ENCODE measurements at regions not wholly inside any gene's neighbourhood (a gene's known extent, or its start where the extent isn't known, plus 50 kb on each side); places are given as distances from the start of the nearest gene placed in this dataset.

DNA sequence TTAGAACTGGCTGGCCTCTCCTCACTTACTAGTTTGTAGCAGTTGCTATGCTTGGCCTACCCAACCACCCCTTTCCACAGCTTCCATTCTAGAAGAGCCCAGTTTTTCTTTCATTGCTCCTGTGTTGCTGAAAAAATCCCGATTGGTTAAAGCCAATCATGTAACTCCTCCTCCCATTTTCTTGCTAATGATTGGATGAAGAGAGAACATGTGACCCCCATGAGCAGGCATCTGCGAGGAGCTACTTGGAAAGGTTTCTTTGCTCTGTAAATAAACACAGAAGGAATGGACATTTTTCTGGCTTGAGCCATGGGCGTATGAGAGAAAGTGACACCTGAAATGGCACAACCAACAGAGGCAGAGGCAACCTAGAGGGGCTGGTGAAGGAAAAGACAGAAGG is 773.8 kb upstream of the TBX3 start:
- no peak overlapping the region for H3K4me3 ChIP-seq (ENCODE audit: low read depth, low read length)
- H3K27ac ChIP-seq, result no peak overlapping the region
- no peak for DNase-seq
- H3K9me3 ChIP-seq (ENCODE audit: severe bottlenecking), result no peaks in the 10 kb centered on the region
- H3K36me3 ChIP-seq, result no peaks in the 10 kb centered on the region
- TF ChIP-seq, protein P1, sequence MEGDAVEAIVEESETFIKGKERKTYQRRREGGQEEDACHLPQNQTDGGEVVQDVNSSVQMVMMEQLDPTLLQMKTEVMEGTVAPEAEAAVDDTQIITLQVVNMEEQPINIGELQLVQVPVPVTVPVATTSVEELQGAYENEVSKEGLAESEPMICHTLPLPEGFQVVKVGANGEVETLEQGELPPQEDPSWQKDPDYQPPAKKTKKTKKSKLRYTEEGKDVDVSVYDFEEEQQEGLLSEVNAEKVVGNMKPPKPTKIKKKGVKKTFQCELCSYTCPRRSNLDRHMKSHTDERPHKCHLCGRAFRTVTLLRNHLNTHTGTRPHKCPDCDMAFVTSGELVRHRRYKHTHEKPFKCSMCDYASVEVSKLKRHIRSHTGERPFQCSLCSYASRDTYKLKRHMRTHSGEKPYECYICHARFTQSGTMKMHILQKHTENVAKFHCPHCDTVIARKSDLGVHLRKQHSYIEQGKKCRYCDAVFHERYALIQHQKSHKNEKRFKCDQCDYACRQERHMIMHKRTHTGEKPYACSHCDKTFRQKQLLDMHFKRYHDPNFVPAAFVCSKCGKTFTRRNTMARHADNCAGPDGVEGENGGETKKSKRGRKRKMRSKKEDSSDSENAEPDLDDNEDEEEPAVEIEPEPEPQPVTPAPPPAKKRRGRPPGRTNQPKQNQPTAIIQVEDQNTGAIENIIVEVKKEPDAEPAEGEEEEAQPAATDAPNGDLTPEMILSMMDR (IDR thresholded peaks at IDR 0.05; ENCODE audit: low read depth, low read length), result no peak
- H3K27me3 ChIP-seq (ENCODE audit: insufficient read depth, low read depth, severe bottlenecking), result peaks cover 7% of the 10 kb centered on the region

GRCh38 chr12:115456946-115457689 is 773.1 kb upstream of the TBX3 start:
- Histone ChIP-seq H3K4me3 (ENCODE audit: low read depth, low read length) (no peak overlapping the region), H3K27me3 (ENCODE audit: insufficient read depth, low read depth, severe bottlenecking) (peaks cover 11% of the 10 kb centered on the region), H3K36me3 (no peaks in the 10 kb centered on the region), H3K9me3 (ENCODE audit: severe bottlenecking) (no peaks in the 10 kb centered on the region), H3K27ac (no peak overlapping the region)
- TF ChIP-seq, protein P1 (IDR thresholded peaks at IDR 0.05; ENCODE audit: low read depth, low read length), result no peak
- DNase-seq, result peak; percentile 33

DNA sequence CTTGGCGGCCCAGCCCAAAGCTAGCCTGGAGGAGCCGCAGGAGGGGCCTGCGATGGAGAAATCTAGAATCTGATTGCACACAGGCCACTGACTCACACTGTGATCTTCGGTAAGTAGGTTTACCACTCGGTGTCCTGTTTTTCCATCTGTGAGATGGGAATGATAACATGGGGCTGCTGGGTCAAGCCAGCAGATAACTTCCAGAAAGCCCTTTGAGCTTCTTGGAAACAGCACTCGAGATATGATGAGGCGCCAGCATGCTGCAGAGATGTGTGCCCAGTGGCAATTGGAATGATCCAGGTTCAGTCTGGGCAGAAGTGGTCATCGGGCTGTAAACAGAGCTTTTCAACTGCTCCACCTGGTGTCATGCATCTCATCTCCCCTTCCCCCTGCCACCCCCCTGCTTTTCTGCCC is 771.3 kb upstream of the TBX3 start:
- H3K27ac ChIP-seq, result no peak overlapping the region
- H3K36me3 ChIP-seq, result no peaks in the 10 kb centered on the region
- H3K27me3 ChIP-seq (ENCODE audit: insufficient read depth, low read depth, severe bottlenecking), result peaks cover 25% of the 10 kb centered on the region
- DNase-seq, result peak; percentile 19
- TF ChIP-seq, protein P1 (IDR thresholded peaks at IDR 0.05; ENCODE audit: low read depth, low read length), result peak; percentile 8; the same call in 1 of the 2 replicates
- no peak overlapping the region for H3K4me3 ChIP-seq (ENCODE audit: low read depth, low read length)
- H3K9me3 ChIP-seq (ENCODE audit: severe bottlenecking), result no peaks in the 10 kb centered on the region

- H3K9me3 ChIP-seq (ENCODE audit: severe bottlenecking), result peaks cover 4% of the 10 kb centered on the region
- no peak overlapping the region for H3K27ac ChIP-seq
- H3K27me3 ChIP-seq (ENCODE audit: insufficient read depth, low read depth, severe bottlenecking), result peaks cover 28% of the 10 kb centered on the region
- TF ChIP-seq, protein P1 (IDR thresholded peaks at IDR 0.05; ENCODE audit: low read depth, low read length), result no peak
- H3K36me3 ChIP-seq, result no peaks in the 10 kb centered on the region
- no peak for DNase-seq
- H3K4me3 ChIP-seq (ENCODE audit: low read depth, low read length), result no peak overlapping the region
Observed at GRCh38 chr12:115452751-115453281, 768.8 kb upstream of the TBX3 start.

- DNase-seq, result peak; percentile 53
- peak overlapping the region; percentile 29 for H3K4me3 ChIP-seq (ENCODE audit: low read depth, low read length)
- TF ChIP-seq, protein P1 (IDR thresholded peaks at IDR 0.05; ENCODE audit: low read depth, low read length), result no peak
Observed at GRCh38 chr12:115451780-115452736, 768.1 kb upstream of the TBX3 start.

More at GRCh38 chr12:115451780-115452736, 768.1 kb upstream of the TBX3 start:
- Histone ChIP-seq H3K27ac (peak overlapping the region; percentile 50), H3K9me3 (ENCODE audit: severe bottlenecking) (peaks cover 4% of the 10 kb centered on the region), H3K36me3 (no peaks in the 10 kb centered on the region), H3K27me3 (ENCODE audit: insufficient read depth, low read depth, severe bottlenecking) (peaks cover 30% of the 10 kb centered on the region)

All from WERI-Rb-1 (cell line).